LHCN-M2 (cell line): ENCODE measurements at regions not wholly inside any gene's neighbourhood (a gene's known extent, or its start where the extent isn't known, plus 50 kb on each side); places are given as distances from the start of the nearest gene placed in this dataset.
"Not testable (repeated sequence)": the region's sequence is repeated elsewhere in the genome, so short reads cannot be mapped to it uniquely, and the experiment has no call there.

Experiments used
- DNase-seq: peaks from one replicate; pipeline ENCODE4 v3.0.0-alpha.2; 2012; ENCODE audit warnings: low read depth

DNA sequence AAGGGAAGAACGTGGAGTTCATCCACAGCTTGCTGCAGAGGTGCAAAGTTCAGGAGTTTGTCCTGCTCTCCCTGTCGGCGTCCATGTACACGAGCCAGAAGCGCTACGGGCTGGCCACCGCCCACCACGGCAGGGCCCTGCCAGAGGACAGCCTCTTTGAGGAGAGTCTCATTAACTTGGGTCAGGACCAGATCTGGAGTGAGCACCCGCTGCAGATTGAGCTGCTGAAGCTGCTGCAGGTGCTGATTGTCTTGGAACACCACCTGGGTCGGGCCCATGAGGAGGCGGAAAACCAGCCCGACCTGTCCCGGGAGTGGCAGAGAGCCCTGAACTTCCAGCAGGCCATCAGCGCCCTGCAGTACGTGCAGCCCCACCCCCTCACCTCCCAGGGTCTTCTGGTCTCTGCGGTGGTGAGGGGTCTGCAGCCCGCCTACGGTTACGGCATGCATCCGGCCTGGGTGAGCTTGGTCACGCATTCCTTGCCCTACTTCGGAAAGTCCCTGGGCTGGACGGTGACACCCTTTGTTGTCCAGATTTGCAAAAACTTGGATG is 73.8 kb upstream of the MORC3 start:
- no peak for DNase-seq

DNA sequence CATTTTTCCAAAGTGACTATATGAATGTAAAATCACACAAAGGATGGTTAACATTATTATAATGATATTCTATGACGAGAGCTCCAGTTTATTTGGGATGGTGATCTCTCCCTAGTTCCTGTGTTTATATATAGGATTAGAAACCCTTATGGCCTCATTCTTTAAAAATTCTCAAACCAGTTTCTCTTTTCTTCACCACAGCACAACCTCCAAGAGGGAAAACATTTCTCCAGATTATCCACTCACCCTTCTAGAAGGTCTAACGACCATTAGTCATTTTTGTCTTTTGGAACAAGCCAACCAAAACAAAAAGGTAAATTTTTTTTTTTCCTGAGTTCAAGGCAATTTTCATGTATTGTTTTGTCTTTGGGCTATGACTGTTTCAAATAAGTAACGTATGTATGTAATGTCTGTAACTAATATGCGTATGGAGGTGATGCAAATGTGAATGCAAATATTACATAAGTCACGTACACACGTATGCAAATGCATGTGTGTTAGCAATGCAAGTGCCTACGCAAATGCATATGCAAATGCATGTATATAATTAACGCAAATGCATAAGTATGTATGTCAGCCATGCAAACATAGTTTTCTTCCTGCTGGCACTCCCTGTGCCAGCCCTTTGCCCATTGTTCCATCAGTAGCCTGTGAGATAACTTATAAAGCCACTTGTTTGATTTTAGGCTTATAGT is 72.5 kb upstream of the MORC3 start:
- DNase-seq = no peak

DNA sequence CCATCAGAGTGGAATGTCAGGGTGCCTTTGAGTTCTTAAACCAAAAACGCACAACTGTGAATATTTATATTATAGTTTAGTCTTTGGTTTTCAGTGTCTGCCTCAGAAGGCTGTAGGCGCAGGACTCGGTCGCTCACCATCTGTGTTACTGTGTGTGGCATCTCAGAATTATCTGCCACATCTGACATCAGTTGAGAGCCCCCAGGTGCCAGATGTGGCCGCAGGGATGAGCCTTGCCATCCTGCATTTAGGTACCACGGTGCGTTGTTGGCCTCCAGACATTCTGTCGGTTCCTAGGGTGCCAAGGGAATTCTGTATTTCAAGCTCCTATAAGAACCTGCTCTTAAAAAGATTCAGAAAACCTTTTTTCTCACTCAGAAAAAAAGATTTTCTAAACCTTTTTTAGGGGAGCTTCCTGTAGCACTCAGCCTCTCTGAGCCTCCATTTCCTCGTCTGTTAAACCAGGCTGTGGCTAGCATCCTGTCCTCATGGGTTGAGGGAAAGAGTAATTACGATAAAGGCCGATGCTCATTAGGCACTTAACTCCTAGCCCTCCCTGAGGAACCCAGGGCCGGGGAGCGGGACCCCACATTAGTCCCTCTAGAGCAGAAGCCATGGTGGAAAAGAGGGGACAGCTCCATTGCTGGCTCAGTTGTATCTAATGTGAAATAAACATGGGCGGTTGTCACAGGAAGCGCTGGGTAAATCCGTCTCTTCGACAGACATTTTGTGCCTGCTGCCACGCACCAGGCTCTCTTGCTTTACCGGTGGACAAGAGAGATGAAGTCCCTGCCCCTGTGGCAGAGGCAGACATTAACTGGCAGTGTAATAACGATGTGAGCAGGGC is 70.2 kb upstream of the MORC3 start:
- no peak for DNase-seq

DNA sequence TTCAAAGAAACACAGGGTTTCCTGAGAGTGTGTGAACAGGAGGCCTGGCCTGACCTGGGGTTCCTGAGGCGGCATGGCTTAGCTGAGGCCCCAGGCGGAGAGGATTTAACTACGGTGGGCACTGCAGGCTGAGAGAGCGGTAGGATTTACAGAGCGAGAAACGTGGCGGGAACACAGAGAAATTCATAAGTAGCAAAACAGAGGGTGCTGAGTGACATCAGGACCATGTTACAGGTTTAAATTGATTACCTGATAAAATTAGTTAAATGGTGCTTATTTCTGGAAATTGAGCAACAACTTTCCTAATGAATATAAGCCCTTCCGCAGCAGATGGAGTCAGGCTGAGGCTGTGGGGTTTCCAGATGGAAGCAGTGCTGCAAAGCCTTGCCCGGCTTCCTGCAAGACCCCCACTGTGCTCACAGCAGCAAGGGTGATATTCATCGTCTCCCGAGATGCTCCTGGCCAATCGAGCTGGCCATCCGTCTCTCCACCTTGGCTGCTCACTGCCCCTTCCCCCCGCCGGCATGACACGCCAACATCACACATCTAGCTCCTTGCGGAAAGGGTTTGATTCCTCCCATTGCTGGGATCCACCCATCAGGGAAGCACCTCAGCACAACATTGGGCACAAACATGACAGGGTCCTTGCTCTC is 69.4 kb upstream of the MORC3 start:
- no peak for DNase-seq

DNA sequence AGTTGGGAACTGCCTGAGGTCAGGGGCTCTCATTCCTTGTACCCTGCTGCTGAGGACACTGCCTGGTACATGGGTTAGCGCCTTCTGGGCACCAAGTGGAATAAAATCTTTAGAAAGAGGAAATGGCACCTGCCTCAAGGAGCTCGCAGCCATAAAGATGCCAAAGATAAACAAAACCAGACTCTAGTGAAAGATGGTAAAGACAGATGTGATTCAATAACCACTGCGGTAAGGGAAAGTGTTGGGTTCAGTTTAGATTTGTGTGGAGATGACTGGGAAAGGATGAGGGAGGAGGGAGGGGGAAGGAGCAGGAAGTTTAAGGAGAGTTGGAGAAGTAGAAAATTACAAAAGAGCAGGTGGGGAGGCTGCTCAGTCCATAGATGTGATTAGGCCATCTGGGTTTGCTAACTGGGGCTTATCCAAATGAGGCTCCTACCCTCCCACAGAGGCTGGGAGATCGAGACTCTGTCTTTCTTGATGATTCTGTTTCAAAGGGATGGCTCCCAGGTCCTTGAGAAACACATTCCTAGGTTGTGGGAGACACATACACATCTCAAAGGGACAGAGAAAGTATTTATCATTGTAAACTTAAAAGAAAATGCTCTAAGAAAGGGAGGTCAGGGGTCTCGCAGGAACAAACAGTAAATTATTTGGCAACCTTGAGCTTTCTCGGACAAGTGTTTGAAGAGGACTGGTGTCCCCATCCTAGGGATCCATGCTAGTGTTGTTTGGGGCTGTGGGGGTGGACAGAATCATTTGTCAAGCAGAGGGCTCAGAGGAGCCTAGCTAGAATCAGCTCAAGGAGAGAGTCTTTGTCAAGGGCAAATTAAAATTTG is 65.7 kb upstream of the MORC3 start:
- DNase-seq = no peak

DNA sequence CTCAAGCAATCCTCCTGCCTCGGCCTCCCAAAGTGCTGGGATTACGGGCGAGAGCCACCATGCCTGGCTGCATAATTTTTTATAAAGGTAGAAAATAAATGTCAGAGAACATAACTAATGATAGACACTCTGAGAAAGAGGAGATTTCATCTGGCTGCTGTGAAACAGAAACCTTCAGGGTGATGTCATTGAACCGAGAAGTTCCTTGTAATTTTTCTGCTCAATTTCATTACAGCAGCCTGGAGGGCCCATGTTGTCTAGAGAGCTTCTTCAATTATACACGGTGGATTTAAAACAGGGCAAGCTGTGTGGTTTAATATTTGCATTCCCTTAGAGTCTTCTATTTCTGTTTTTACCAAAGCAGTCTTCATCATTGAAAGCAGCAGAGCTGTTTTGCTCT is 64.3 kb upstream of the MORC3 start:
- DNase-seq = no peak

DNA sequence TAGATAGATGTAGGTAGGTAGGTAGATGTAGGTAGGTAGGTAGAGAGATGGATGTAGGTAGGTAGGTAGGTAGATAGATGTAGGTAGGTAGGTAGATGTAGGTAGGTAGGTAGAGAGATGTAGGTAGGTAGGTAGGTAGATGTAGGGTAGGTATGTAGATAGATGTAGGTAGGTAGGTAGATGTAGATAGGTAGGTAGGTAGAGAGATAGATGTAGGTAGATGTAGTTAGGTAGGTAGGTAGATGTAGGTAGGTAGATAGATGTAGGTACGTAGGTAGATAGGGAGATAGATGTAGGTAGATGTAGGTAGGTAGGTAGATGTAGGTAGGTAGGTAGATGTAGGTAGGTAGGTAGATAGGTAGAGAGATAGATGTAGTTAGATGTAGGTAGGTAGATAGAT is 62.3 kb upstream of the MORC3 start:
- DNase-seq = no peak

DNA sequence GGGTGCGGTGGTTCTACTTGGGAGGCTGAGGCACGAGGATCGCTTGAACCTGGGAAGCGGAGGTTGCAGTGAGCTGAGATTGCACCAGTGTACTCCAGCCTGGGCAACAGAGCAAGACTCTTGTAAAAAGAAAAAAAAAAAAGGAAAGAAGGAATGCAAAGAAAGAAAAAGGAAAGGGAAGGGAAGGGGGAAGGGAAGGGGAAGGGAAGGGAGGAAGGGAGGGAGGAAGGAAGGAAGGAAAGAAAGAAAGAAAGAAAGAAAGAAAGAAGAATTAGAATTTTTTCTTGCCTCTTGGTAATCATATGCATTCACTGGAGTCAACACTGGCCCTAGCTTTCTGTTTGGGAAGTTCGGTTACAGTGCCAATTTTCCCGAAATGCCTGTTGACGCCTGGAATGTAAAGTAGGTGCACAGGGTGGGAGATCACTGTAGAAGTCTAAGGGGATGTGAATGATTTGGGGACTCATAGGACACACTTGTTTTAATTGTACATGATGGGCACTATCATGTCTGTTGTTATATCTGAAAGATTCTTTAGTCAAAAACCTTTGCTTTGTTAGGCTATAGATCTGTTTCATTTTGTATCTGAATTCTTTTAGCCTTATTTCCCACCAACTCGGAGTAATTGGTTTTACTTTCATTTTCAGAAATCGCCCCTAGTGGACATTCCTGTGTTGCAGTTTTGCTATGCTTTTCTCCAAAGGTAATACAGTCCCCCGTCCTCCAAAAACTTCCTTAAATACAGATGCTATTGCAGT is 59.8 kb upstream of the MORC3 start:
- peak; percentile 72 for DNase-seq

DNA sequence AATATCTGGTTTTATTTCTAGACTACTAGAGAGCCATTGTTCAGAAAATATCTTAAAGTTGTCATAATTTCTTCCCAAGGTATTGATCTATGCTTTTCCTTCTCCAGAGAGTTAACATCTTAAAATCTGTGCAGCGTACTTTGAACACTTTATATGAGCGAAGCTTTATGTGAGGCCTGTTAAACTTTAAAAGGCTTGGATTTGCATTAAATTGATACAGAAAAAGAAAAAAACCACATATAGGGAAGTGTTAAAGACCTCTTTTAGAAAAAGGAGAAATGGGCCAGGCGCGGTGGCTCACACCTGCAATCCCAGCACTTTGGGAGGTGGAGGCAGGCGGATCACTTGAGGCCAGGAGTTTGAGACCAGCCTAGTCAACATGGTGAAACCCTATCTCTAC is 59.2 kb upstream of the MORC3 start:
- DNase-seq = no peak

DNA sequence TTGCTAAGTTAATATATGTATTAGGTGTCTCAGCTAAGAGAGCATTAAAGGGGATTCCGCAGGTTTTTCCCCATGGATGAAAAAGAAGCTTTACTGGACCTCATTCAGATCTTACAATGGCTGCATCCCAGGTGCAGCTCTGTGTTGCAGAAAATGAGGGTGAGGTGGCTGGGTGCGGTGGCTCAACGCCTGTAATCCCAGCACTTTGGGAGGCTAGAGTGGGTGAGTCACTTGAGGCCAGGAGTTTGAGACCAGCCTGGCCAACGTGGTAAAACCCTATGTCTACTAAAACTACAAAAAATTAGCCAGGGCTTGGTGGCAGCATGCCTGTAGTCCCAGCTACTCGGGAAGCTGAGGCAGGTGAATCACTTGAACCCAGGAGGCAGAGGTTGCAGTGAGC is 58.5 kb upstream of the MORC3 start:
- DNase-seq = no peak

DNA sequence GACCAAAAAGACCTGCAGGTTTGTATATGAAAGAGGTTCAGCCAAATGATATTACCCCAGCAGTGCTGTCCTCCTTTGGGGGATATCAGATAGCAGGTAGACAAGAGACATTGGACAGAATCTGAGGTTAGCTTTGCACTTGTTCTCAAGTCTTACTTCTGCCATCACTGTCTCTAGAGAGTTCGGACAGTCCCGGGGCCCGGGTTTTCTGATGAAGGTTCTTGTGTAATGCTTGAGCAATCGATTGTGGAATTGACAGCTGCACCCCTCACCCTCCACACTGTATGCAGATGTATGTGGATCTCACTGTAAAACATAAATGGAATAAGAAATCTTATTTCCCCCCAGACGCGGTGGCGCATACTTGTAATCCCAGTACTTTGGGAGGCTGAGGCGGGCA is 56.2 kb upstream of the MORC3 start:
- no peak for DNase-seq

DNA sequence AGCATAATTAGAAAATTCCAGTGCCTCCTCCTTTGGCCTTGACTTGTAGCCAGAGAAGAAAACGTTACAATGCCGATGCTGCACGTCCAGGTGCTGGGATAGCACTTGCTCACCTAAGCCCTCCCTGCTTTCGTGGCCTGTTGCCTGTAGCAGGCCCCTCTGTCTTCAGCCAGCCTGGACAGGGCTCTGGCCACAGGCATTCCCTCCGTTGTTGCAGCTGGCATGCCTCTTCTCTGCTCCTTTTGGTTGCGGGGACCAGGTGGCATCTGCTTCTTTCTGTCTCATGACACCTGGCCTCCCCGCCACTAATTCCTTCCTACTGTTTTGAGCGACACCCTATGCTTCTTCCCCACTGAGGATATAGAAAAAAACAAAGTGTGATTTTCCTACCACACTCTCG is 54.6 kb upstream of the MORC3 start:
- DNase-seq = no peak

DNA sequence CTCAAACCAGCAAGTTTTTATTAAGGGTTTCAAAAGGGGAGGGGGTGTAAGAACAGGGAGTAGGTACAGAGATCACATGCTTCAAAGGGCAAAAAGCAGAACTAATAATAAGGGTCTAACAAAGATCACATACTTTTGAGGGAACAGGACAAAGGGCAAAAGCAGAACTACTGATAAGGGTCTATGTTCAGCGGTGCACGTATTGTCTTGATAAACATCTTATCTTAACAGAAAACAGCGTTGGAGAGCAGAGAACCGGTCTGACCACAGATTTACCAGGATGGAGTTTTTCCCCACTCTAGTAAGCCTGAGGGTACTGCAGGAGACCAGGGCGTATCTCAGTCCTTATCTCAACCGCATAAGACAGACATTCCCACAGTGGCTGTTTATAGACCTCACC is 52.2 kb upstream of the MORC3 start:
- DNase-seq = not testable (repeated sequence)

DNA sequence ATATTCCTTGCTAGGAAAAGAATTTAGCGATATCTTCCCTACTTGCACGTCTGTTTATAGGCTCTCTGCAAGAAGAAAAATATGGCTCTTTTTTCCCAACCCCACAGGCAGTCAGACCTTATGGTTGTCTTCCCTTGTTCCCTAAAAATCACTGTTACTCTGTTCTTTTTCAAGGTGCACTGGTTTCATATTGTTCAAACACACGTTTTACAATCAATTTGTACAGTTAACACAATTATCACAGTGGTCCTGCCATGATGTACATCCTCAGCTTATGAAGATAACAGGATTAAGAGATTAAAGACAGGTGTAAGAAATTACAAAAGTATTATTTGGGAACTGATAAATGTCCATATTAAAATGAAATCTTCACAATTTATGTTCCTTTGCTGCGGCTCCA is 51.7 kb upstream of the MORC3 start:
- not testable (repeated sequence) for DNase-seq
